Dedifferentiated amniotic fluid mesenchymal stem cell (primary cell): ENCODE measurements at regions not wholly inside any gene's neighbourhood (a gene's known extent, or its start where the extent isn't known, plus 50 kb on each side); places are given as distances from the start of the nearest gene placed in this dataset.

Experiments used
- DNase-seq: peaks from one replicate; pipeline ENCODE4 v3.0.0-alpha.2; 2016; ENCODE audit errors: extremely low spot score

- DNase-seq: no peak
These were observed 342.9 kb upstream of the PLXNA2 start for GRCh38 chr1:208587110-208587509.

DNA sequence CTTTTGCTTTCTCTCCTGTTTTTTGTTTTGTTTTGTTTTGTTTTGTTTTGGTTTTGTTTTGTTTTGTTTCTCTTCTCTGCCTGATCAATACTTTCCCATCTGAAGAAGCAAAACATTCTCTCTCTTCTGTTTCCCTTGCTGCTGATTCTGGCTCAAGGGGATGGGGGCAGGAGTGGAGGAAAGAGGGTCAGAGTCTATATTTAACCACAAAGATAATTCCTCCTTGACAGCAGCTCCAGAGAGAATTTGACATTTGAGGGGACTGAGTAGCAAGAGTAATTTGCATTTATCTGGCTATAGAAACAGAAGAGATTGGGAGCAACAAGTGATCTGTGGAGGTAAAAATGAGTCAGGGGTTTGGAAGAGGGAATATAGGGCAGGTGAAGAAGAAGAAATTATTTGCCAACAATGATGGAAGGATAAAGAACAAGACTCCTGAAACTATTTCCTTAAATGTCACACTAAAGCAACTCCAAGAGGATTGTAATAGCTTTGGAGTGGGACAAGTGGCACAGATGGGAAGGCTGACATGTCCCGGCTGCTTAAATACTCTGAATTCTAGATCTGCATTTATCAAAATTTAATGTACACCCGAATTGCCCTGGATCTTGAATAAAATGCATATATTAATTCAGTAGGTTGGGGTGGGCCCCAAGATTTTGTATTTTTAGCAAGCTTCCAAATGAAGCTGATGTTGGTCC lies 349.3 kb upstream of the PLXNA2 start:
- no peak for DNase-seq

DNA sequence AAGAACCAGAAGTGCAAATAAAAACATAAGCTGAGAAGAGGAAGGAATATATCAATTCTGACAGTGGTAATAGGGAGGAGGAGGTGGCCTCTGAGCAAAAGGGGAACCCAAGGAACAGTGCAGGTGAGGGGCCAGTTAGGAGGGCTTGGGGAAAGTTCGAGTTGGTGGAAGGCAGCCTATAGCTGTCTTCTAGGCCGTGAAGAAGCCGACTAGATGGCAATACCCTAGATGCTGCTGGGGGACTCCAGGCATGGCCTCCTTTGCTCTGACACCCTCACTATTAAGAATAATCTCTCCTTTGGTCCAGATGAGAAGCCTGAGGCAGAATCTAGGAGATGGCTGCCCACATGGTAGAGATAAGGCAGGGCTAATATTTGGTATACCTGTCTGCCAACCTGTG lies 351.1 kb upstream of the PLXNA2 start:
- no peak for DNase-seq

DNA sequence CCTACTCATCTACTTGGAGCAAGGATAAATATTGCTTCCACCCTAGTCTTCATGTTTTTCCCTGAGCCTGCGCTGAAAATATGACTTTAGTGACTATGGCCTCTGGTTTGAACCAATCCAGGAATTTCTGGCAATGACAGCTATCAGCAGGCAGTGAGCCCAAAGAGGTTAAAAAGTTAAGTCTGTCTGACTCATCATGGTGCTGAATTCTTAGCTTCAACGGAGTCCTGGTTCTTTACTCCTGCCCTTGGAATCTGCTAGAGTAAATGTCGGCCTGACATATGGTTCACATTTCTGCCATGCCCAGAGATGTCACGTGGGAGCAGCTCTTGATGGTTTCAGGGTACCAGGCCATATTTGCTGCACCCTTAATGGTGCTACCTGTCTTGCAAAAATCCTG lies 351.6 kb upstream of the PLXNA2 start:
- peak; percentile 25 for DNase-seq

GRCh38 chr1:208597571-208597970 lies 353.4 kb upstream of the PLXNA2 start:
- no peak for DNase-seq

GRCh38 chr1:208598021-208598420 lies 353.8 kb upstream of the PLXNA2 start:
- DNase-seq: no peak

DNA sequence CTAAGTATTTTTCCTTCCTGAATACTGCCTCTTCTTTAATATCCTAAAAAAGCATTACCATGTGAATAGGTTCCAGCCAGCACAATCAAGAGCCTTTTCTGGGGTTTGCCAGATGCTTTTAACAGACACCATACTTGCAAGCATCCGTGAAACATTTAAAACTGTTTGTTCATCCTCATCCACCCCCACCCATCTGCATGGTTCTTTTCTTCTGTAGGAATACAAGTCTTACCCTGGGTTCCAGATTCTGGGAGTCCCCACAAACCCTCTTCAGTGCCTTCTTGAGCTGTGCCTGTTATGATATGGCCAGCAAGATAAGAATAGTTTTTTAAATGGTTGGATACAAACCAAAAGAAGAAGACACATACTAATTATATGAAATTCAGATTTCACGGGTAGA lies 354.9 kb upstream of the PLXNA2 start:
- no peak for DNase-seq

DNA sequence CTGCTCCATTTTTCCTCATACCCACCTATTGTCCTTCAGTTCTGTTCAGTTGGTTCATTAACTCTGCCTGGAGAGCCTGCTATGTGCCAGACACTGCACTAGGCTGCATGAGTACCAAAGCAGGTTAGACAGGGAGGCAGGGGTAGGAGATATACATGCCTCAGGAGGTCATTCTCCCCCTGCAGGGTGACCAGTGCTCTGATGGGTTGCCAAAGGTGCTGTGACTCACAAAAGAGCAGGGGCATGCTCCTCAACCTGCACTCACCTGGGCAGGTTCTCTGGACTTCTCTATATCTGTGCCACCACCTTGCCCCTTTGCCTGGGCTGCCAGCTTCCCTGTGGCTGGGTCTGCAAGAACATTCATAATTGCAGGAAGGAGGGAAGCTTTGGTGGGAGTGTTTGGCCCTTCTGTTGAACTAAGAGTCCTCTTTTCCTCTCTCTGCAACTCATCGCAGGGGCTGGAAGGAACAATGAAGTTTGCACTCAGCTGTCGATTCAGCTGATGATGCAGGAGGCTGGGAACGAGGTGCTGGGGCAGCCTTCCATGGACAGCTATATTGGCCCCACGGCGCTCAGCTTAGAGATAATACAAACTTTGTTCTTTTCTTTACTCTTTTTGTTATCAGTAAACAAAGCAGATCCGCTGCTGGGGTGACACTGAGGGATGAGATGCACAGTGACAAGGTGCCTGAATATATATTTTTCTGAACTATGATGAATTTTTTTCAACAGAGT lies 356.4 kb upstream of the PLXNA2 start:
- no peak for DNase-seq

GRCh38 chr1:208601561-208601960 lies 357.4 kb upstream of the PLXNA2 start:
- no peak for DNase-seq

DNA sequence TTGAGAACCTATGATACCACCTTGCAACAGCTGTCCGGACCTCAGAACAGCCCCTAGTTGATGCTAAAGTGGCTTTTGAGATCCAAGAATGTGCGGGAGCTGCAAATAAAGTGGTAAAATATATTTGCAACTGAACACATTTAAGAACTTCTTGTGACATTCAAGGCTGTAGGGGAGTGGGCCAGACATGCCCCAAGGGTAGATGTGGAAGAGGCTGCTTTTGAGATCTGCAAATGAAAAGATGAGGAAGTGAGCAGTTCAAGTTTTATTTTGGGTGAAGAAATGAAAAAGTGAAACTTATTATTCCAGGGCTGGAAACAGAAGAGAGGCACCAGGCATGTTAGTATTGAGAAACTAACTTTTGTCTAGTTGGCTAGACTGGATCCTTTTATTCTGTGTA lies 359.5 kb upstream of the PLXNA2 start:
- no peak for DNase-seq

GRCh38 chr1:208604295-208604694 lies 360.1 kb upstream of the PLXNA2 start:
- DNase-seq: no peak

DNA sequence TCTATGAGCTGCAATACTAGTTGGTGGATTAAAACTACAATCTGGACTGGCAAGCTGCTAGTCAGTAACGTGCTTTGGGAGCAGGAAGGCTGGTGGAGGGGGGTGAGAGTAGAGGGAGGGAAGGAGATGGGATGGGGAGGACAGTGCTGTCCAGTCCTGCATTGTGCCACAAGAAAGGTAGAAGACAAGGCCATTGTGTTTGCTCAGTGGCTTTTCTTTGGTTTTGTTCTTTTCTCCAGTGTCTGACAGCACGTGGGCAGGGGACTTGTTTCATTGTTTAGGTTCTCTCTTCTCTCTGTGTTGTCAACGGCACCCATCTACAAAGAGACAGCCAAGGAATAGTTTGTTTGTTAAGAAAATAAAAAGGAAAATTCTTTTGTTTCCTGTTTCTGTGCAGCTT lies 362.8 kb upstream of the PLXNA2 start:
- no peak for DNase-seq

GRCh38 chr1:208607616-208608015 lies 363.4 kb upstream of the PLXNA2 start:
- no peak for DNase-seq

- no peak for DNase-seq
These were observed 370.4 kb upstream of the PLXNA2 start for GRCh38 chr1:208614610-208615009.

GRCh38 chr1:208615371-208615770 lies 371.2 kb upstream of the PLXNA2 start:
- no peak for DNase-seq

GRCh38 chr1:208616776-208617175 lies 372.6 kb upstream of the PLXNA2 start:
- DNase-seq: no peak

GRCh38 chr1:208628022-208628914 lies 384.1 kb upstream of the PLXNA2 start:
- no peak for DNase-seq

DNA sequence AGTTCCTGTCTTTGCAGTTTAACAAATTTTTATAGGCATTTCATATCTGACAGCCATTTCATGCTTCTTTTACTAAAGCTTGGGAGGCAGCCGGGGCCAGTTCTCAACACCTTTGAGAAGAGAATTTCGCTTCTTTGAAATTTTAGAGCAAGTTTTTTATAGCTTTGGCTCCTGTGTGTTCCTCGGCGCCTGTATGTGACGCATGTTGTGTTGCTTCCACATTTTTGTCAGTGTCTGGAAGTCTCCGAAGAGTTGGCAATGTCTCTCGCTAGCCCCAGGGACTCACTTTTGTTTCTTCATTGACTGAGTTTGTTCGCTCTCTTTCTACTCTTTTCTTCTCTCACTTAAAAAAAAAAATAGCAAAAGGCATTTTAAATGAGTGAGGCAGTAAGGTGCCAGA lies 386.9 kb upstream of the PLXNA2 start:
- no peak for DNase-seq

- DNase-seq: no peak
These were observed 387.3 kb upstream of the PLXNA2 start for GRCh38 chr1:208631506-208631905.

- no peak for DNase-seq
These were observed 390.4 kb upstream of the PLXNA2 start for GRCh38 chr1:208634346-208635140.

GRCh38 chr1:208637181-208637580 lies 393.0 kb upstream of the PLXNA2 start:
- no peak for DNase-seq

- no peak for DNase-seq
These were observed 395.2 kb upstream of the PLXNA2 start for GRCh38 chr1:208639382-208639781.
